Ascending aorta (tissue), 2 donors: ENCODE measurements at regions not wholly inside any gene's neighbourhood (a gene's known extent, or its start where the extent isn't known, plus 50 kb on each side); places are given as distances from the start of the nearest gene placed in this dataset.

Experiments
- DNase-seq, 2 donors: peaks; one replicate each; pipeline ENCODE4 v3.0.0-alpha.2; 2019; ENCODE audit warnings: low spot score in 2 of 2
- H3K27ac ChIP-seq, 2 donors: fragments of 200-600 bp; sonication (generic); one replicate each; pipeline ENCODE4 v1.5.1; 2016 to 2017; ENCODE audit warnings: mild to moderate bottlenecking in 1 of 2
- H3K27me3 ChIP-seq: fragments of 200-600 bp; sonication (generic); one replicate; pipeline ENCODE4 v1.5.1; 2017
- H3K36me3 ChIP-seq, 2 donors: fragments of 200-600 bp; sonication (generic); one replicate each; pipeline ENCODE4 v1.5.1; 2016
- H3K4me1 ChIP-seq, 2 donors: fragments of 200-600 bp; sonication (generic); one replicate each; pipeline ENCODE4 v1.5.1; 2016 to 2017; ENCODE audit warnings: mild to moderate bottlenecking in 1 of 2
- H3K4me3 ChIP-seq, 2 donors: fragments of 200-600 bp; sonication (generic); one replicate each; pipeline ENCODE4 v1.5.1; 2016 to 2017; ENCODE audit warnings: mild to moderate bottlenecking in 1 of 2
- H3K9me3 ChIP-seq, 2 donors: fragments of 200-600 bp; sonication (generic); one replicate each; pipeline ENCODE4 v1.5.1; 2016
- CTCF ChIP-seq, 3 experiments: fragments of 200-600 bp in 2 of 3; fragments of 450-650 bp in 1 of 3; sonication (generic) in 2 of 3; IDR thresholded peaks; one replicate each; pipeline ENCODE4 v1.5.1; 2016 to 2019; ENCODE audit warnings: antibody characterized with exemption in 3 of 3, mild to moderate bottlenecking in 1 of 3, moderate library complexity in 1 of 3
- intact Hi-C: fragments of 100-400 bp; cut with DNase I; formaldehyde crosslinking; loops from one replicate; pipeline ENCODE4 v1.15.1; 2023

DNA sequence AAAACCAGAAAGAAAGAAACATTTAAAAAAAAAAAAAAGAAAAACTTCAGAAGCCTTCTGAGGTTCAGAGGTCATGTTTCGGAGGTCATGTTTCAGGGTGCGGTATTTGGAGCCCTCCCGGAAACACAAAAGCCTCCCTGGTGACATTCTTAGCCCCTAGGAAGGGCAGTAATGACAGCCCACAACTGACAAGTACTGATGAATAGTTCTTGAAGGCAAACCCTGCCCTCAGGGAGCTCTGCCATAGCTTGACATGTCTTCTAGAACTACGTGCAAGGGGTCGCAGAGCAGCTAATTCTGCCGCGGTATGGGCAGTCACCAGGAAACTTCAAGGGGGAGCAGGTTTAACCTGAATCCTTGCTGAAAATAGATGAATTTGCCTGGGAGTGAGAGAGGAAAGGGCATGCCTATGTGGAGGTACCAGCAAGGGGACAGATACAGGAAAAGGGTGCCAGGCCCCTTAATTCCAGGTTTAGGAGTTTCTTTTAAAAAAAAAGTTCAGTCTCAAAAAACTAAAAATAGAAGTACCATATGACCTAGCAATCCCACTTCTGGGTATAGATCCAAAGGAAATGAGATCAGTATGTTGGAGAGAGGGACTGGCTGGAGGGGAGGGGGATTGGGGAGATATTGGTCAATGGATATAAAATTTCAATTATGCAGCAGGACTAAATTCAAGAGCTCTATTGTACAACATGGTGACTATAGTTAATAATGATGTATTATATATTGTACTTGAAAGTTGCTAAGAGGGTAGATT lies 98.4 kb downstream of the C9orf152 start:
- peaks cover under 1 to 22% of the 10 kb centered on the region in 2 donors for H3K4me1 ChIP-seq
- TF ChIP-seq CTCF (IDR thresholded peaks at IDR 0.05) = no peak
- H3K27me3 ChIP-seq = no peaks in the 10 kb centered on the region
- no peak overlapping the region for H3K4me3 ChIP-seq
- H3K9me3 ChIP-seq = no peaks in the 10 kb centered on the region
- H3K36me3 ChIP-seq = no peaks in the 10 kb centered on the region
- H3K27ac ChIP-seq = no peak overlapping the region
- intact Hi-C loops = no loop called here
- no peak for DNase-seq

- intact Hi-C loops = no loop called here
- H3K27me3 ChIP-seq = no peaks in the 10 kb centered on the region
- H3K4me1 ChIP-seq = peaks cover 3 to 23% of the 10 kb centered on the region in 2 donors
- TF ChIP-seq CTCF (IDR thresholded peaks at IDR 0.05) = no peak
- no peak overlapping the region for H3K27ac ChIP-seq
- H3K36me3 ChIP-seq = no peaks in the 10 kb centered on the region
- no peak overlapping the region for H3K4me3 ChIP-seq
- no peak for DNase-seq
- no peaks in the 10 kb centered on the region for H3K9me3 ChIP-seq
These were observed 97.8 kb downstream of the C9orf152 start for GRCh38 chr9:110110154-110110553.

GRCh38 chr9:110111868-110112267 lies 96.1 kb downstream of the C9orf152 start:
- no peak for DNase-seq
- intact Hi-C loops = no loop called here
- Histone ChIP-seq H3K4me3 (no peak overlapping the region), H3K9me3 (no peaks in the 10 kb centered on the region), H3K36me3 (no peaks in the 10 kb centered on the region), H3K27ac (no peak overlapping the region), H3K4me1 (peaks cover 9 to 25% of the 10 kb centered on the region in 2 donors), H3K27me3 (no peaks in the 10 kb centered on the region)
- no peak for TF ChIP-seq CTCF (IDR thresholded peaks at IDR 0.05)

DNA sequence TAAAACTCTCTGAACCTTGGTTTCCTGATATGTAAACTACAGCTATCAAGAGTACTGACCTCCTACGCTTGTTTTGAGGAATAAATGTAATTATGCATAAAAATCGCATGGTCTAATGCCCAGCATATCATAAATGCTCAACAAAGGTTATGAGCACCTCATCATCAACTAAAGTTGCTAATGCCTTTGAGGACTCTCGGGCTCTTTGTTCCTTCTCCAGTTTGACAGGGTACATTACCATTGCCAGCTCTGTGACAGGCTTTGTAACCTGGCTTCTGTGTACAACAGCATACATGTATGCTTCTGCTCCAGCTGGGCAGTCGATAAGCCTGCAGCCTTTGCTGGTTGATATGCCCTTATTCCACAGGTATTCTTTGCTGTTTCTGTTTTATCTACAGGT lies 95.2 kb downstream of the C9orf152 start:
- intact Hi-C loops = no loop called here
- H3K36me3 ChIP-seq = no peaks in the 10 kb centered on the region
- H3K4me1 ChIP-seq = peaks cover 9 to 25% of the 10 kb centered on the region in 2 donors
- no peaks in the 10 kb centered on the region for H3K27me3 ChIP-seq
- no peaks in the 10 kb centered on the region for H3K9me3 ChIP-seq
- H3K27ac ChIP-seq = no peak overlapping the region
- no peak for DNase-seq
- H3K4me3 ChIP-seq = no peak overlapping the region
- no peak for TF ChIP-seq CTCF (IDR thresholded peaks at IDR 0.05)

- H3K36me3 ChIP-seq = no peaks in the 10 kb centered on the region
- no peak for TF ChIP-seq CTCF (IDR thresholded peaks at IDR 0.05)
- no peak overlapping the region for H3K27ac ChIP-seq
- no peak for DNase-seq
- H3K4me1 ChIP-seq = peaks cover 9 to 25% of the 10 kb centered on the region in 2 donors
- no peaks in the 10 kb centered on the region for H3K27me3 ChIP-seq
- intact Hi-C loops = no loop called here
- H3K9me3 ChIP-seq = no peaks in the 10 kb centered on the region
- no peak overlapping the region for H3K4me3 ChIP-seq
These were observed 93.7 kb downstream of the C9orf152 start for GRCh38 chr9:110114086-110114858.
